Progenitor cell of endocrine pancreas (in vitro differentiated cells): ENCODE measurements at regions not wholly inside any gene's neighbourhood (a gene's known extent, or its start where the extent isn't known, plus 50 kb on each side); places are given as distances from the start of the nearest gene placed in this dataset.

Source experiments
- DNase-seq: peaks from one replicate; pipeline ENCODE4 v3.0.0; 2021; ENCODE audit warnings: low spot score; ENCODE audit not compliant: unreplicated experiment
- H3K27ac Mint-ChIP-seq: 2 replicates; pipeline ENCODE4 v1.8.0; 2021; ENCODE audit warnings: mild to moderate bottlenecking, moderate library complexity, mixed read lengths
- H3K27me3 Mint-ChIP-seq: 2 replicates; pipeline ENCODE4 v1.8.0; 2021; ENCODE audit warnings: mixed read lengths
- H3K36me3 Mint-ChIP-seq: 2 replicates; pipeline ENCODE4 v1.8.0; 2022; ENCODE audit warnings: mixed read lengths; ENCODE audit not compliant: insufficient read depth
- H3K4me1 Mint-ChIP-seq: 2 replicates; pipeline ENCODE4 v1.8.0; 2021; ENCODE audit warnings: low read depth, mixed read lengths
- H3K4me3 Mint-ChIP-seq: 2 replicates; pipeline ENCODE4 v1.8.0; 2021; ENCODE audit warnings: low read depth, mild to moderate bottlenecking, moderate library complexity, mixed read lengths
- H3K9me3 Mint-ChIP-seq: 2 replicates; pipeline ENCODE4 v1.8.0; 2021; ENCODE audit warnings: low read depth, mixed read lengths
- CTCF ChIP-seq: fragments of 200-600 bp; sonication (generic); IDR thresholded peaks from one replicate; pipeline ENCODE4 v1.5.0; 2021; ENCODE audit warnings: antibody characterized with exemption, mild to moderate bottlenecking; ENCODE audit not compliant: unreplicated experiment

- Mint-ChIP-seq H3K4me1 (no peaks in the 10 kb centered on the region), H3K36me3 (no peaks in the 10 kb centered on the region), H3K27me3 (peaks cover 15% of the 10 kb centered on the region), H3K9me3 (no peaks in the 10 kb centered on the region), H3K27ac (no peak overlapping the region), H3K4me3 (no peak overlapping the region)
- no peak for DNase-seq
- no peak for TF ChIP-seq CTCF
Measured at GRCh38 chr15:101120987-101121386, 130.9 kb downstream of the CHSY1 start.

GRCh38 chr15:101120473-101120872 is 131.4 kb downstream of the CHSY1 start:
- no peaks in the 10 kb centered on the region for H3K4me1 Mint-ChIP-seq
- H3K9me3 Mint-ChIP-seq = no peaks in the 10 kb centered on the region
- no peak overlapping the region for H3K4me3 Mint-ChIP-seq
- no peak overlapping the region for H3K27ac Mint-ChIP-seq
- no peak for TF ChIP-seq CTCF
- peaks cover 15% of the 10 kb centered on the region for H3K27me3 Mint-ChIP-seq
- no peak for DNase-seq
- no peaks in the 10 kb centered on the region for H3K36me3 Mint-ChIP-seq
